Fibroblast of villous mesenchyme (primary cell): ENCODE measurements at regions not wholly inside any gene's neighbourhood (a gene's known extent, or its start where the extent isn't known, plus 50 kb on each side); places are given as distances from the start of the nearest gene placed in this dataset.

ENCODE experiments used
- DNase-seq: peaks from one replicate; pipeline ENCODE4 v3.0.0-alpha.2; 2010; ENCODE audit warnings: low read depth
- H3K4me3 ChIP-seq: 2 replicates; pipeline ENCODE4 v1.5.1; 2011; ENCODE audit warnings: low read depth, mild to moderate bottlenecking, low read length
- TF ChIP-seq, protein P1 (sequence below): IDR thresholded peaks from 2 replicates; pipeline ENCODE4 v1.5.1; 2012; ENCODE audit warnings: low read depth, mild to moderate bottlenecking, low read length; ENCODE audit not compliant: insufficient read depth

DNA sequence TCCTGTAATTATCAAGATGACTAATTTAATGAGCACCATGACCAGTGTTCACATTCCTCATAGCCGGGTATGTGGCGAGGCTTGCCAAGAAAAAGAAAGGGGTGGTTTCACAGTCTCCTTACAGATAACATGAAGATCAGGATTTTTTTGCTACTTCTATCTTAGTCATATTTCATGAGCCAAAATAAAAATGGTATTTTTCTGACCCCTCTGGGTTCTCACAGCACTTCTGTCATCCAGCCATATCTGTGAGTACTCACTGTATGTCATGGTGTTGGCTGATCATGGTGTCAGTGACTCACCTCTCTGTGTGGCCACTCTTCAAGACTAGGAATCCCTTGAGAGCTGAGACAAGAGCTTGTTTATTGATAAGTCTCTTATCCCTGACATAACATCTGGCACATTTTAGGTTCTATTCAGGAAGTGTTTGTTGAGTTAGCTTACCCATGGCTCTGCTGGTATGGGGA is 130.5 kb upstream of the LMCD1 start:
- TF ChIP-seq, protein P1, sequence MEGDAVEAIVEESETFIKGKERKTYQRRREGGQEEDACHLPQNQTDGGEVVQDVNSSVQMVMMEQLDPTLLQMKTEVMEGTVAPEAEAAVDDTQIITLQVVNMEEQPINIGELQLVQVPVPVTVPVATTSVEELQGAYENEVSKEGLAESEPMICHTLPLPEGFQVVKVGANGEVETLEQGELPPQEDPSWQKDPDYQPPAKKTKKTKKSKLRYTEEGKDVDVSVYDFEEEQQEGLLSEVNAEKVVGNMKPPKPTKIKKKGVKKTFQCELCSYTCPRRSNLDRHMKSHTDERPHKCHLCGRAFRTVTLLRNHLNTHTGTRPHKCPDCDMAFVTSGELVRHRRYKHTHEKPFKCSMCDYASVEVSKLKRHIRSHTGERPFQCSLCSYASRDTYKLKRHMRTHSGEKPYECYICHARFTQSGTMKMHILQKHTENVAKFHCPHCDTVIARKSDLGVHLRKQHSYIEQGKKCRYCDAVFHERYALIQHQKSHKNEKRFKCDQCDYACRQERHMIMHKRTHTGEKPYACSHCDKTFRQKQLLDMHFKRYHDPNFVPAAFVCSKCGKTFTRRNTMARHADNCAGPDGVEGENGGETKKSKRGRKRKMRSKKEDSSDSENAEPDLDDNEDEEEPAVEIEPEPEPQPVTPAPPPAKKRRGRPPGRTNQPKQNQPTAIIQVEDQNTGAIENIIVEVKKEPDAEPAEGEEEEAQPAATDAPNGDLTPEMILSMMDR: no peak
- DNase-seq: peak; percentile 38
- no peak overlapping the region for H3K4me3 ChIP-seq

DNA sequence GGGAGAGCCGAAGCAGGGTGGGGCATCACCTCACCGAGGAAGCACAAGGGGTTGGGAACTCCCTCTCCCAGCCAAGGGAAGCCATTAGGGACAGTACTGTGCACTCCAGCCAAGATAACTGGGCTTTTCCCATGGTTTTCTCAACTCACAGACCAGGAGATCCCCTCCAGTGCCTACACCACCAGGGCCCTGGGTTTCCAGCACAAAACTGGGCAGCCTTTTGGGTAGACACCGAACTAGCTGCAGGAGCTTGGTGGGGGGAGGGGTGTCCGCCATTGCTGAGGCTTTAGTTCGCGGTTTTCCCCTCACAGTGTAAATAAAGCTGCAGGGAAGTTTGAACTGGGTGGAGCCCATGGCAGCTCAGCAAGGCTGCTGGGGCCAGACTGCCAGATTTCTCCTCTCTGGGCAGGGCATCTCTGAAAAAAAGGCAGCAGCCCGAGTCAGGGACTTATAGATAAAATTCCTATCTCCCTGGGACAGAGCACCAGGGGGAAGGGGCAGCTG is 129.6 kb upstream of the LMCD1 start:
- TF ChIP-seq, protein P1: no peak
- no peak overlapping the region for H3K4me3 ChIP-seq
- no peak for DNase-seq

DNA sequence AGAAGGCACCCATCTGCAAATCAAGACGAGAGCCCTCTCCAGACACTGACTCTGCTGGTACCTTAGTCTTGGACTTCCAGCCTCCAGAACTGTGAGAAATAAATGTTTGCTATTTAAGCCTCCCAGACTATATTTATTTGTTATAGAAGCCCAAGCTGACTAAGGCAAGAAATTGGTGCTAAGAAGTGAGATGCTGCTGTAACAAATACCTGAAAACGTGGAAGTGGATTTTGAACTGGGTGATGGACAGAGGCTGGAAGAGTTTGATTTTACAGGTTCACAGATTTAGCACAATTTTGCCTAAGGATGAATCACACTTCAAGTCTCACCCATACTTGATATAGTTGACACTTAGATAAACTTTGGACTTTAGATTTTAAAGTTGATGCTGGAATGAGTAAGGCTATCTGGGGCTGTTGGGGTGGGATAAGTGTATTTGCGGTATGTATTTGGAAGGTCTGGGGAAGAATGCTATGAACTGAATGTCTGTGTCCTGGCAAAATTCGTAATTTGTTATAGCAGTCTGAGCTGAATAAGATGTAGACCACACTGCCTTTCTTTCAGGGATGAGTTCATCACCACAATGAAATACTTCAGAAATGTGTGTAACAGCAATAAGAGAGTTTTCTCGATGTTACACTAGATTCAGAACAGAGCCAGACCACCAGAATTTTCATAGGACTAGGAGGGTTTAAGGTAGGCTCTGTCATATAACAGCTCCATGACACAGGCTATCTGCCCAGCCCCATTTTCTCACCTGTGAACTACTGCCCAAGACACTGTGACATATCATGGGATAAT is 120.5 kb upstream of the LMCD1 start:
- DNase-seq: no peak
- TF ChIP-seq, protein P1: no peak

DNA sequence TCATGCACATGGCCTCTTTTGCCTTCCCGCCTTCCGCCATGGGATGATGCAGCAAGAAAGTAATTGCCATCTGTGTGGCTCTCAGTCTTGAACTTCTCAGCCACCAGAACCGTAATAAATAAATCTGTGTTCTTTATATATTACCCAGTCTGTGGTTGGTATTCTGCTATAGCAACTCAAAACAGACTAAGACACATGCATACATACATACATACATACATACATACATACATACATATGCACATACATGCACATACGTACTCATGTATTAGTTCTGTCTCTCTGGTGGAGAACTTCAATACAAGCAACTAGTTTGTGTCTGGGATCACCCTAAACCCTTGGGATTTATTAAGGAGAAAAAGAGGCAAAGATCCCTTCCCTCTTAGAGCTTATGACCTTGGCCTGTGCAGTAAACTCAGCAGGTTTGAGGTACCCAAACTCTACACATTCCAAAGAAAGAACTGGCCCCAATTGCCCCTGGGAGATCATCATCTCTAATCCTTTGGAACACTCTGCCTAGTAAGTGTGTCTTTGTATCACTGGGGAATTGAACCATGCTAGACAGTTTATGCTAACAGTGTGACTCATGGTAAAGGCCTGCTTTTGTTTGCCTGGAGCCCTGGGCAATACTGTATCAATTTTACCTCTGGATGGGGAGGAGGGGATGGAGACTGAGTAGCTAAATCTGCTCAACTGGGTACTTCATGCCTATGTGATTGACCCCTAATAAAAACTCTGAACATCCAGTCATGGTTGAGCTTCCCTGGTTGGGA is 115.6 kb upstream of the LMCD1 start:
- no peak overlapping the region for H3K4me3 ChIP-seq
- no peak for DNase-seq
- TF ChIP-seq, protein P1: no peak

More for the DNA sequence above, 120.5 kb upstream of the LMCD1 start:
- H3K4me3 ChIP-seq: no peak overlapping the region

DNA sequence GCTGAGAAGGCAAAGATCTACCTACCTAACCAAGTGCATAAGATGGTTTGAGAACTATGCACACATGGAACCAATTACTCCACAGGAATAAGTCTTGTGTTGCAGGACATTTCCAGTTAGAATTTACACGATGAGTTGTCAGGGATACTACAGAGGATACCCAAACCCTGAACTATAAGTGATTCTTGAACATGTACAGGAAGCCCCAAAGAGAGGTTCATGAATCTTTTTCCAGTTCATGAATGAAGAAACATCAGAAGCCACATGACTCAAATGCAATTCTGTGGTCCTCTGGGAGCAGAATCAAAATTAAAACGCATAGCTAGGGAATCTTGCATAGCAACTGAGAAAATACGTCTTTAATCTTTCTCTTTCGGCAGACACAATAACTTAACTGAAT is 114.1 kb upstream of the LMCD1 start:
- TF ChIP-seq, protein P1: no peak
- no peak for DNase-seq
- no peak overlapping the region for H3K4me3 ChIP-seq

DNA sequence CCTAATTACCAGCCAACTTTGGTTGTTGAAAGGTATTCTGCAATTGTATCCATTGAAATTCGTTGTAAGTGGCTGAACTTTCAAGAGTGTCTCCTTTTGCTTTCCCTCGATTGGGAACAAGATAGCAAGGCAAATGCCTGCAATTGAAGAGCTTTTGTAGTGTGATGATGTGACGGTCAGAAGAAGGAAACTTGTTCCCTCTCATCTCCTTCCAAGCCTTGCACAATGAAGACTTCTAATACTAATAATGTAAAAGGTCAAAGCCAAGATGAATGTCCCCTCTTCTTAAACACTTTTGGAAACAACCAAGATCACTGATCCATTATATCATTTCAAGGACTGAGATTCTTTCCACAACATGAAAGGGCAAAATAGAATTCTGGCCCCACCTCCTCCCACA is 101.9 kb upstream of the LMCD1 start:
- TF ChIP-seq, protein P1: no peak
- H3K4me3 ChIP-seq: no peak overlapping the region
- DNase-seq: no peak
